HEK293 (cell line): ENCODE measurements at regions not wholly inside any gene's neighbourhood (a gene's known extent, or its start where the extent isn't known, plus 50 kb on each side); places are given as distances from the start of the nearest gene placed in this dataset.

Experiments
- CTCF ChIP-seq: fragments of 450-650 bp; formaldehyde crosslinking; IDR thresholded peaks from 2 replicates; pipeline ENCODE4 v1.5.1; 2016; ENCODE audit warnings: missing biosample characterization, missing genetic modification characterization
- ZEB2 ChIP-seq: fragments of 450-650 bp; formaldehyde crosslinking; IDR thresholded peaks from 2 replicates; pipeline ENCODE4 v1.5.1; 2016; ENCODE audit warnings: missing biosample characterization, missing genetic modification characterization
- ZNF274 ChIP-seq, 2 experiments: fragments of 200-500 bp in 1 of 2; fragments of 450-650 bp in 1 of 2; sonication (Bioruptor generic) in 1 of 2; formaldehyde crosslinking in 1 of 2; IDR thresholded peaks; 2 replicates each; pipeline versions ENCODE4 v1.5.1 to v1.6.1; 2014 to 2016; ENCODE audit warnings: borderline replicate concordance in 1 of 2, inconsistent platforms in 1 of 2, low read length in 1 of 2, missing biosample characterization in 1 of 2, missing genetic modification characterization in 1 of 2
- ZNF513 ChIP-seq: fragments of 450-650 bp; IDR thresholded peaks from 2 replicates; pipeline ENCODE4 v1.5.1; 2018; ENCODE audit warnings: missing biosample characterization, missing genetic modification characterization

GRCh38 chr18:73991570-73991969 lies 156.1 kb downstream of the FBXO15 start:
- TF ChIP-seq ZEB2 (tag by site-specific recombination), result no peak
- TF ChIP-seq CTCF (tag by site-specific recombination), result no peak
- TF ChIP-seq ZNF274 (IDR thresholded peaks at IDR 0.05; ENCODE audit: low read length), result no peak
- no peak for TF ChIP-seq ZNF274 (tag by site-specific recombination; IDR thresholded peaks at IDR 0.05; ENCODE audit: borderline replicate concordance)
- no peak for TF ChIP-seq ZNF513 (tag by site-specific recombination)
